Smooth muscle cell (in vitro differentiated cells): ENCODE measurements at regions not wholly inside any gene's neighbourhood (a gene's known extent, or its start where the extent isn't known, plus 50 kb on each side); places are given as distances from the start of the nearest gene placed in this dataset.

Experiments used
- DNase-seq: peaks from one replicate; lab custom pipeline; 2025; ENCODE audit not compliant: unreplicated experiment; lab: John Stamatoyannopoulos, UW
- H2AFZ ChIP-seq: fragments of 200-600 bp; sonication (generic); 2 replicates; pipeline ENCODE4 v1.6.0; 2016; ENCODE audit warnings: antibody characterized with exemption, low read depth, mild to moderate bottlenecking
- H3F3A ChIP-seq: fragments of 200-600 bp; sonication (generic); 2 replicates; pipeline ENCODE4 v1.6.0; 2017; ENCODE audit warnings: antibody characterized with exemption, low read depth
- H3K27ac ChIP-seq: fragments of 200-600 bp; sonication (generic); 2 replicates; pipeline ENCODE4 v1.5.1; 2016; ENCODE audit warnings: low read depth, mild to moderate bottlenecking
- H3K27me3 ChIP-seq: fragments of 200-600 bp; sonication (generic); 2 replicates; pipeline ENCODE4 v1.6.1; 2016; ENCODE audit warnings: low read depth, mild to moderate bottlenecking
- H3K36me3 ChIP-seq: fragments of 200-600 bp; sonication (generic); 2 replicates; pipeline ENCODE4 v1.5.1; 2016; ENCODE audit warnings: low read depth
- H3K4me1 ChIP-seq: fragments of 200-600 bp; sonication (generic); 2 replicates; pipeline ENCODE4 v1.5.1; 2016; ENCODE audit warnings: low read depth
- H3K4me2 ChIP-seq: fragments of 200-600 bp; sonication (generic); 2 replicates; pipeline ENCODE4 v1.6.0; 2016; ENCODE audit warnings: mild to moderate bottlenecking
- H3K4me3 ChIP-seq: fragments of 200-600 bp; sonication (generic); 2 replicates; pipeline ENCODE4 v1.5.1; 2016; ENCODE audit warnings: mild to moderate bottlenecking
- H3K79me2 ChIP-seq: fragments of 200-600 bp; sonication (generic); 2 replicates; pipeline ENCODE4 v1.6.0; 2016; ENCODE audit warnings: low read depth, mild to moderate bottlenecking
- H3K9ac ChIP-seq: fragments of 200-600 bp; sonication (generic); 2 replicates; pipeline ENCODE4 v1.6.0; 2016; ENCODE audit warnings: low read depth
- H3K9me3 ChIP-seq: fragments of 200-600 bp; sonication (generic); replicated peaks from 2 replicates; pipeline ENCODE4 v1.5.1; 2016; ENCODE audit warnings: low read depth
- H4K20me1 ChIP-seq: fragments of 200-600 bp; sonication (generic); 2 replicates; pipeline ENCODE4 v1.6.0; 2016; ENCODE audit warnings: low read depth
- WGBS: methylation state at CpG from one replicate; pipeline ENCODE4 v1.1.7; 2016; ENCODE audit warnings: low lambda C conversion rate; 5-methylcytosine and 5-hydroxymethylcytosine counted together
- TF ChIP-seq, protein P1 (sequence below): fragments of 200-600 bp; sonication (generic); IDR thresholded peaks from 2 replicates; pipeline ENCODE4 v1.5.1; 2017; ENCODE audit warnings: borderline replicate concordance, mild to moderate bottlenecking, antibody characterized with exemption; ENCODE audit not compliant: insufficient read depth, poor library complexity, severe bottlenecking

DNA sequence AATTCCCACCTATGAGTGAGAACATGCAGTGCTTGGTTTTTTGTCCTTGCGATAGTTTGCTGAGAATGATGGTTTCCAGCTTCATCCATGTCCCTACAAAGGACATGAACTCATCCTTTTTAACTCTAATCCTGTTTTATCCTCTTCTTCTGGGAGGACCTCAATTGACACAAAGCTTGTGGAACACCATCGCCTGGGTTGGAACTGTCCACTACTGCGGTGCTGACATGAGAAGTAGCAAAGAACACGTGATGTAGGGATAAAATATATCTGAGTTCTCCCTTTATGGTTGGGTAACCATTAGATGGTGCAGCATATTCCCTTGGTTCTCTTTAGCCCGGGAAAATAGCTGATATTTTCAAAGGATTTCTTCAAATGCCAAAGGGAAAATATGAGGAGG lies 105.3 kb upstream of the TOPAZ1 start:
- H3F3A ChIP-seq: no peaks in the 10 kb centered on the region
- no peaks in the 10 kb centered on the region for H3K79me2 ChIP-seq
- no peaks in the 10 kb centered on the region for H3K4me1 ChIP-seq

DNA sequence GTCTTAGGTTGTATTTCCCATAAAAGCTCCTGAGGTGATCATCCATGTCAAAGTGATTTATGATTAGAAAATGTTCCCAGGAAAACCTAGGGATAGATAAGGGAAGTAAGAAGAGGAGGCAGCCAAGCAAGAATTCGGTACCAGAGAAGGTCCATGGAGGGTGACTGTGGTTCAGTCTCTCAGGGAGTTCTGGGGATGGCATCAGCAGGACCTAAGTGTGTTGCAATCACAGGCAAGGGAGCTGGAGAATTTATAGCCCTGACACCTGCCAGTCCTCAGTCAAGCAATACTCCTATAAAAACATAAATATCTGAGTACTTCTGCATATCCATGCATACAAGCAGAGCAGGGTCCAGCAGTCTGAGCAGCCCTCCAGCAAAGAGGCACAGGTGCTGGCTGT lies 95.6 kb upstream of the TOPAZ1 start:
- WGBS: 75% methylated on average over 1 of the region's 1 CpG
- H3K4me2 ChIP-seq: no peak overlapping the region
- TF ChIP-seq, protein P1, sequence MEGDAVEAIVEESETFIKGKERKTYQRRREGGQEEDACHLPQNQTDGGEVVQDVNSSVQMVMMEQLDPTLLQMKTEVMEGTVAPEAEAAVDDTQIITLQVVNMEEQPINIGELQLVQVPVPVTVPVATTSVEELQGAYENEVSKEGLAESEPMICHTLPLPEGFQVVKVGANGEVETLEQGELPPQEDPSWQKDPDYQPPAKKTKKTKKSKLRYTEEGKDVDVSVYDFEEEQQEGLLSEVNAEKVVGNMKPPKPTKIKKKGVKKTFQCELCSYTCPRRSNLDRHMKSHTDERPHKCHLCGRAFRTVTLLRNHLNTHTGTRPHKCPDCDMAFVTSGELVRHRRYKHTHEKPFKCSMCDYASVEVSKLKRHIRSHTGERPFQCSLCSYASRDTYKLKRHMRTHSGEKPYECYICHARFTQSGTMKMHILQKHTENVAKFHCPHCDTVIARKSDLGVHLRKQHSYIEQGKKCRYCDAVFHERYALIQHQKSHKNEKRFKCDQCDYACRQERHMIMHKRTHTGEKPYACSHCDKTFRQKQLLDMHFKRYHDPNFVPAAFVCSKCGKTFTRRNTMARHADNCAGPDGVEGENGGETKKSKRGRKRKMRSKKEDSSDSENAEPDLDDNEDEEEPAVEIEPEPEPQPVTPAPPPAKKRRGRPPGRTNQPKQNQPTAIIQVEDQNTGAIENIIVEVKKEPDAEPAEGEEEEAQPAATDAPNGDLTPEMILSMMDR: no peak
- peaks cover 31% of the 10 kb centered on the region for H3K27me3 ChIP-seq
- no peak for DNase-seq
- no peaks in the 10 kb centered on the region for H3K79me2 ChIP-seq
- H3F3A ChIP-seq: no peaks in the 10 kb centered on the region
- H3K4me3 ChIP-seq: no peak overlapping the region
- no peaks in the 10 kb centered on the region for H3K36me3 ChIP-seq
- H3K9ac ChIP-seq: no peak overlapping the region
- no peaks in the 10 kb centered on the region for H3K4me1 ChIP-seq
- no peaks in the 10 kb centered on the region for H4K20me1 ChIP-seq
- H2AFZ ChIP-seq: no peak overlapping the region
- no peaks in the 10 kb centered on the region for H3K9me3 ChIP-seq
- no peak overlapping the region for H3K27ac ChIP-seq

More for the DNA sequence above, 105.3 kb upstream of the TOPAZ1 start:
- H3K27ac ChIP-seq: no peak overlapping the region
- H3K36me3 ChIP-seq: no peaks in the 10 kb centered on the region
- no peaks in the 10 kb centered on the region for H4K20me1 ChIP-seq
- H3K9ac ChIP-seq: no peak overlapping the region
- no peaks in the 10 kb centered on the region for H3K9me3 ChIP-seq
- 55% methylated on average over 4 of the region's 5 CpGs for WGBS
- no peak overlapping the region for H2AFZ ChIP-seq
- DNase-seq: no peak
- TF ChIP-seq, protein P1: no peak
- no peak overlapping the region for H3K4me3 ChIP-seq
- H3K27me3 ChIP-seq: peaks cover 37% of the 10 kb centered on the region
- no peak overlapping the region for H3K4me2 ChIP-seq

DNA sequence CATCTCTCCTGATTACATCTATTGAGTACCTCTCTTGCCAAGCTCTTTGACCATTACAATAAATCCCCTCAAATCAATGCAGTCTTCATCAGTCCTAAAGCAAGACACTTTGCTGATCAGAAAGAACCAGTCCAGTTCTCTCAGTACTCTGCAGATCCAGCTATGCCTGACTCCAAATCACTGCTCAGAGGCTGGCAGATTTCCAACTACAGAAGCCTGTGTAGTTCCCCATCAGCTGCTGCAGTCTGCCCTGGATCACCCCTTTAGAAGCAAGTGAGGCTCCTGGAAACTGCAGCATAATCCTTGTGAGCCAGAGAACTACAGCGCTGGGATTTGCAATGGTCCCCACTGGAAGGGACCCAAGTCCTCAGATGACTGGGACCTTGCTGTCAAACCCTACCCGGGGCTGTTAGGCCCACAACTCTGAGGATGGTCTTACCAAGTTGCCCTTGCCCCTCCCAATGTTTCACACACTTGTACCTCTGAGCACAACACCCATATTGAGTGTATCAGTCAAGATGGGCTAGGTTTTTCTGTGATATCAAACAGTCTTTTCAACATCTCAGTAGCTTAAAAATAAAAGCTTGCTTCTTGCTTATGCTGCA lies 81.9 kb upstream of the TOPAZ1 start:
- no peaks in the 10 kb centered on the region for H3K4me1 ChIP-seq
- H3K9me3 ChIP-seq: no peaks in the 10 kb centered on the region
- no peak overlapping the region for H3K4me3 ChIP-seq
- no peaks in the 10 kb centered on the region for H3K79me2 ChIP-seq
- H3K27me3 ChIP-seq: peaks cover 31% of the 10 kb centered on the region
- no peak overlapping the region for H2AFZ ChIP-seq
- H3K36me3 ChIP-seq: no peaks in the 10 kb centered on the region
- H3K9ac ChIP-seq: no peak overlapping the region
- TF ChIP-seq, protein P1: no peak
- WGBS: 80% methylated on average over 2 of the region's 2 CpGs
- H3K4me2 ChIP-seq: no peak overlapping the region
- no peak for DNase-seq
- H3F3A ChIP-seq: no peaks in the 10 kb centered on the region
- no peaks in the 10 kb centered on the region for H4K20me1 ChIP-seq
- no peak overlapping the region for H3K27ac ChIP-seq

DNA sequence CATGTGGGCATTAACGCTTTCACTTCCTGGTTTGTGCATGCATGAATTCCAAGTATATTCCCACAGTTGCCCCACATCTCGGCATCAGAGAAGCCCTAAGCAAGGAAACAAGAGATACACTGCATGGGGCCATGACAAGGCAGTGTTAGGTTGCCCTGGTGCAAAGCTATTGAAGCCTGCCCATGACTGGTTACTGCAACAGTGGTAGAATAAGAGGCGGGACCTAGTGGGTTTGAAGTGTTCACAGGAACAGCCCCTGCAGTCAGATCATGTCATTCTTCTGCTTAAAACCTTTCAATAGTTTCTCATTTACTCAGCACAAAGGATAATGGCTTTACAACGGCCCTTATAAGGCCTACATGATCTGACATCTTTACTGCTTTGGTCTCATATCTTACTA lies 80.9 kb upstream of the TOPAZ1 start:
- H3K4me3 ChIP-seq: no peak overlapping the region
- no peaks in the 10 kb centered on the region for H3K9me3 ChIP-seq
- WGBS: 89% methylated on average over 4 of the region's 4 CpGs
- DNase-seq: no peak
- no peak overlapping the region for H3K9ac ChIP-seq
- H3K4me1 ChIP-seq: no peaks in the 10 kb centered on the region
- H4K20me1 ChIP-seq: no peaks in the 10 kb centered on the region
- no peak overlapping the region for H3K27ac ChIP-seq
- H3K4me2 ChIP-seq: no peak overlapping the region
- TF ChIP-seq, protein P1: no peak
- H2AFZ ChIP-seq: no peak overlapping the region
- no peaks in the 10 kb centered on the region for H3K79me2 ChIP-seq
- H3K27me3 ChIP-seq: peaks cover 22% of the 10 kb centered on the region
- no peaks in the 10 kb centered on the region for H3K36me3 ChIP-seq
- H3F3A ChIP-seq: no peaks in the 10 kb centered on the region
